ENCODE measurements at regions not wholly inside any gene's neighbourhood (a gene's known extent, or its start where the extent isn't known, plus 50 kb on each side); places are given as distances from the start of the nearest gene placed in this dataset.

DNA sequence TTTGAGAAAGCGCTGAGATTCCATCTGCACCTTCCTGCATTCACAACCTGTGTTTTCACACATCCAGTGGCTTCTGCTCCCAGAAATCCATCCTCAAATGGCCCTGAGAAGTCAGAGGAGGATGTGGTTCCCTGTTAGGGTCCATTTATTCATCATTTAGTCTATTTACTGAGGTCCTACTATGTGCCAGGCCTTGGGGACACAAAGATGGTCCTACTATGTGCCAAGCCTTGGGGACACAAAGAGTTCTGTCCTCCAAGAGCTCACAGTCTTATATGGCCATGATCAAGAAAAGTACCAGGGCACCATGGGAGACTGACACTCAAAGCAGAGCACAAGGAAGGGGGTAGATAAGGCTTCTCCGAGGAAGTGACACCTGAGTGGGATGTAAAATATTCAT, 147.1 kb upstream of the ATP1B1 start:
- dilution Hi-C loops (cut with MboI; ENCODE audit: extremely low pct_ligation_motif_present, low sequenced_read_pairs) = no loop called here
- Histone ChIP-seq H3K9me1 (ENCODE audit: control insufficient read depth, extremely low read depth, insufficient read depth, low read length) (no peaks in the 10 kb centered on the region), H3K27ac (ENCODE audit: control insufficient read depth, insufficient read depth, low read length) (no peak overlapping the region), H3K4me2 (ENCODE audit: control insufficient read depth, extremely low read depth, insufficient read depth, low read depth, low read length) (no peak overlapping the region), H3K36me3 (ENCODE audit: control insufficient read depth in 2 of 2, extremely low read depth in 1 of 2, insufficient read depth in 2 of 2, low read length in 2 of 2) (no peaks in the 10 kb centered on the region), H4K20me1 (ENCODE audit: control insufficient read depth, extremely low read depth, insufficient read depth, low read length) (no peaks in the 10 kb centered on the region), H3K4me1 (ENCODE audit: control insufficient read depth, extremely low read depth, insufficient read depth, low read length) (no peaks in the 10 kb centered on the region), H3K9ac (ENCODE audit: control insufficient read depth, extremely low read depth, insufficient read depth, low read length) (no peak overlapping the region), H3K4me3 (ENCODE audit: control insufficient read depth in 2 of 3, extremely low read depth in 1 of 3, insufficient read depth in 2 of 3, low read depth in 1 of 3, low read length in 3 of 3) (no peak overlapping the region), H2AFZ (ENCODE audit: control insufficient read depth, low read length) (no peak overlapping the region), H3K79me2 (ENCODE audit: control insufficient read depth, insufficient read depth, low read length) (no peaks in the 10 kb centered on the region), H3K9me3 (ENCODE audit: control insufficient read depth, low read depth, low read length) (no peaks in the 10 kb centered on the region), H3K27me3 (ENCODE audit: control insufficient read depth, extremely low read depth, insufficient read depth, low read length) (no peaks in the 10 kb centered on the region)
- DNase-seq (ENCODE audit: low read depth, low spot score) (no peak), FAIRE-seq (no peak)
- TF ChIP-seq, protein P1, sequence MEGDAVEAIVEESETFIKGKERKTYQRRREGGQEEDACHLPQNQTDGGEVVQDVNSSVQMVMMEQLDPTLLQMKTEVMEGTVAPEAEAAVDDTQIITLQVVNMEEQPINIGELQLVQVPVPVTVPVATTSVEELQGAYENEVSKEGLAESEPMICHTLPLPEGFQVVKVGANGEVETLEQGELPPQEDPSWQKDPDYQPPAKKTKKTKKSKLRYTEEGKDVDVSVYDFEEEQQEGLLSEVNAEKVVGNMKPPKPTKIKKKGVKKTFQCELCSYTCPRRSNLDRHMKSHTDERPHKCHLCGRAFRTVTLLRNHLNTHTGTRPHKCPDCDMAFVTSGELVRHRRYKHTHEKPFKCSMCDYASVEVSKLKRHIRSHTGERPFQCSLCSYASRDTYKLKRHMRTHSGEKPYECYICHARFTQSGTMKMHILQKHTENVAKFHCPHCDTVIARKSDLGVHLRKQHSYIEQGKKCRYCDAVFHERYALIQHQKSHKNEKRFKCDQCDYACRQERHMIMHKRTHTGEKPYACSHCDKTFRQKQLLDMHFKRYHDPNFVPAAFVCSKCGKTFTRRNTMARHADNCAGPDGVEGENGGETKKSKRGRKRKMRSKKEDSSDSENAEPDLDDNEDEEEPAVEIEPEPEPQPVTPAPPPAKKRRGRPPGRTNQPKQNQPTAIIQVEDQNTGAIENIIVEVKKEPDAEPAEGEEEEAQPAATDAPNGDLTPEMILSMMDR (optimal IDR thresholded peaks at IDR 0.05 in 1 of 3, IDR thresholded peaks at IDR 0.05 in 1 of 3, conservative IDR thresholded peaks at IDR 0.05 in 1 of 3; ENCODE audit: extremely low read depth in 1 of 3, insufficient read depth in 2 of 3, low read length in 3 of 3) = no peak
- TF ChIP-seq EZH2 (IDR thresholded peaks at IDR 0.05; ENCODE audit: low read length) = no peak

DNA sequence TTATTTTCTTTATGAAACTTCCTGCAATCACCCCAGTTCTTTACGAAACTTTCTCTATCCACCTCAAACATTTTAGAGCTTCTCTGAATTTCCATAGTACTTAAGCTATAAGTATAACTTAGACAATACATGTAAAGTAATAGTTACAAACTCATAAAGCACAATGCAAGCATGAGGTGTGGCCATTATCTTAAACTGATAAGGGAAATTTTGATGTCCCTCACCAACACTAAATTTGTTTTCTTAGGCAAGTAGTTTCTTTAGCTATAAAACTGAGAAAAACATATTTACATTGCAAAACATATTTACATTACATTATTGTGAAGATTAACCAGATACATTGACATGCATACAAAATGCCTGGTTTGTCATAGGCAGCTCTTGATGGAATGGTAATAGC, 146.4 kb upstream of the ATP1B1 start:
- Histone ChIP-seq H3K9me3 (ENCODE audit: control insufficient read depth, low read depth, low read length) (no peaks in the 10 kb centered on the region), H3K79me2 (ENCODE audit: control insufficient read depth, insufficient read depth, low read length) (no peaks in the 10 kb centered on the region), H2AFZ (ENCODE audit: control insufficient read depth, low read length) (no peak overlapping the region), H3K4me3 (ENCODE audit: control insufficient read depth in 2 of 3, extremely low read depth in 1 of 3, insufficient read depth in 2 of 3, low read depth in 1 of 3, low read length in 3 of 3) (no peak overlapping the region), H3K27me3 (ENCODE audit: control insufficient read depth, extremely low read depth, insufficient read depth, low read length) (no peaks in the 10 kb centered on the region), H3K27ac (ENCODE audit: control insufficient read depth, insufficient read depth, low read length) (no peak overlapping the region), H3K9ac (ENCODE audit: control insufficient read depth, extremely low read depth, insufficient read depth, low read length) (no peak overlapping the region), H3K36me3 (ENCODE audit: control insufficient read depth in 2 of 2, extremely low read depth in 1 of 2, insufficient read depth in 2 of 2, low read length in 2 of 2) (no peaks in the 10 kb centered on the region), H3K4me2 (ENCODE audit: control insufficient read depth, extremely low read depth, insufficient read depth, low read depth, low read length) (no peak overlapping the region), H3K9me1 (ENCODE audit: control insufficient read depth, extremely low read depth, insufficient read depth, low read length) (no peaks in the 10 kb centered on the region), H3K4me1 (ENCODE audit: control insufficient read depth, extremely low read depth, insufficient read depth, low read length) (no peaks in the 10 kb centered on the region), H4K20me1 (ENCODE audit: control insufficient read depth, extremely low read depth, insufficient read depth, low read length) (no peaks in the 10 kb centered on the region)
- no peak for DNase-seq (ENCODE audit: low read depth, low spot score)
- dilution Hi-C loops (cut with MboI; ENCODE audit: extremely low pct_ligation_motif_present, low sequenced_read_pairs) = no loop called here
- TF ChIP-seq, protein P1 (optimal IDR thresholded peaks at IDR 0.05 in 1 of 3, IDR thresholded peaks at IDR 0.05 in 1 of 3, conservative IDR thresholded peaks at IDR 0.05 in 1 of 3; ENCODE audit: extremely low read depth in 1 of 3, insufficient read depth in 2 of 3, low read length in 3 of 3) = no peak
- no peak for FAIRE-seq

Data from keratinocyte (primary cell).